ENCODE measurements at regions not wholly inside any gene's neighbourhood (a gene's known extent, or its start where the extent isn't known, plus 50 kb on each side); places are given as distances from the start of the nearest gene placed in this dataset.

DNA sequence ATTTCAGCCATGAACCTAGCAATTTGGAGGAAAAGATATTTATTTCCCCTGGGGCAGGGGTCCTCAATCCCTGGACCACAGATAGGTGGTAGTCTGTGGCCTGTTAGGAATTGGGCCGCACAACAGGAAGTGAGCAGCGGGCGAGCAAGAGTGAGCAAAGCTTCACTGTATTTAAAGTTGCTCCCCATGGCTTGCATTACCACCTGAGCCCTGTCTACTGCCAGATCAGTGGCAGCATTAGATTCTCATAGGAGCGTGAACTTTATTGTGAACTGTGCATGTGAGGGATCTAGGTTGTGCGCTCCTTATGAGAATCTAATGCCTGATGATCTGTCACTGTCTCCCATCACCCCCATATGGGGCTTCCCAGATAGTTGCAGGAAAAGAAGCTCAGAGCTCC is 127.6 kb downstream of the ICOS start:
- TF ChIP-seq, protein P1, sequence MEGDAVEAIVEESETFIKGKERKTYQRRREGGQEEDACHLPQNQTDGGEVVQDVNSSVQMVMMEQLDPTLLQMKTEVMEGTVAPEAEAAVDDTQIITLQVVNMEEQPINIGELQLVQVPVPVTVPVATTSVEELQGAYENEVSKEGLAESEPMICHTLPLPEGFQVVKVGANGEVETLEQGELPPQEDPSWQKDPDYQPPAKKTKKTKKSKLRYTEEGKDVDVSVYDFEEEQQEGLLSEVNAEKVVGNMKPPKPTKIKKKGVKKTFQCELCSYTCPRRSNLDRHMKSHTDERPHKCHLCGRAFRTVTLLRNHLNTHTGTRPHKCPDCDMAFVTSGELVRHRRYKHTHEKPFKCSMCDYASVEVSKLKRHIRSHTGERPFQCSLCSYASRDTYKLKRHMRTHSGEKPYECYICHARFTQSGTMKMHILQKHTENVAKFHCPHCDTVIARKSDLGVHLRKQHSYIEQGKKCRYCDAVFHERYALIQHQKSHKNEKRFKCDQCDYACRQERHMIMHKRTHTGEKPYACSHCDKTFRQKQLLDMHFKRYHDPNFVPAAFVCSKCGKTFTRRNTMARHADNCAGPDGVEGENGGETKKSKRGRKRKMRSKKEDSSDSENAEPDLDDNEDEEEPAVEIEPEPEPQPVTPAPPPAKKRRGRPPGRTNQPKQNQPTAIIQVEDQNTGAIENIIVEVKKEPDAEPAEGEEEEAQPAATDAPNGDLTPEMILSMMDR (IDR thresholded peaks at IDR 0.05) = no peak
- no peak for TF ChIP-seq POLR2AphosphoS5 (IDR thresholded peaks at IDR 0.05)
- TF ChIP-seq POLR2A (IDR thresholded peaks at IDR 0.05; ENCODE audit: low read depth) = no peak
- no peak for TF ChIP-seq EP300 (IDR thresholded peaks at IDR 0.05)

Data from esophagus muscularis mucosa (tissue), 4 donors.